ENCODE measurements at regions not wholly inside any gene's neighbourhood (a gene's known extent, or its start where the extent isn't known, plus 50 kb on each side); places are given as distances from the start of the nearest gene placed in this dataset.

GRCh38 chr5:14048434-14048833, 94.7 kb upstream of the TRIO start:
- POLR2A ChIA-PET, result no interaction called here
- Mint-ChIP-seq H3K27me3 (peaks cover 2% of the 10 kb centered on the region), H3K27ac (no peak overlapping the region), H3K36me3 (no peaks in the 10 kb centered on the region), H3K9me3 (no peaks in the 10 kb centered on the region), H3K4me1 (ENCODE audit: low read depth) (no peaks in the 10 kb centered on the region), H3K4me3 (no peak overlapping the region)
- intact Hi-C loops (cut with micrococcal nuclease), result no loop called here
- no peak for DNase-seq
- CTCF ChIA-PET, result no interaction called here

GRCh38 chr5:14041528-14042192, 97.2 kb upstream of the DNAH5 start:
- intact Hi-C loops (cut with micrococcal nuclease), result no loop called here
- no peak overlapping the region for H3K4me3 Mint-ChIP-seq
- no peaks in the 10 kb centered on the region for H3K36me3 Mint-ChIP-seq
- H3K27ac Mint-ChIP-seq, result no peak overlapping the region
- ChIA-PET CTCF (no interaction called here), POLR2A (no interaction called here)
- peaks cover 1% of the 10 kb centered on the region for H3K27me3 Mint-ChIP-seq
- H3K9me3 Mint-ChIP-seq, result no peaks in the 10 kb centered on the region
- DNase-seq, result no peak
- H3K4me1 Mint-ChIP-seq (ENCODE audit: low read depth), result no peaks in the 10 kb centered on the region

- Mint-ChIP-seq H3K27ac (no peak overlapping the region), H3K4me3 (no peak overlapping the region), H3K36me3 (no peaks in the 10 kb centered on the region), H3K9me3 (no peaks in the 10 kb centered on the region), H3K4me1 (ENCODE audit: low read depth) (peaks cover 2% of the 10 kb centered on the region), H3K27me3 (peaks cover 1% of the 10 kb centered on the region)
- CTCF ChIA-PET, result no interaction called here
- DNase-seq, result no peak
- POLR2A ChIA-PET, result no interaction called here
- intact Hi-C loops (cut with micrococcal nuclease), result no loop called here
These were observed 96.1 kb upstream of the DNAH5 start for GRCh38 chr5:14040542-14040941.

GRCh38 chr5:14039576-14039975, 95.1 kb upstream of the DNAH5 start:
- intact Hi-C loops (cut with micrococcal nuclease), result no loop called here
- H3K9me3 Mint-ChIP-seq, result no peaks in the 10 kb centered on the region

GRCh38 chr5:14039063-14039462, 94.6 kb upstream of the DNAH5 start:
- POLR2A ChIA-PET, result no interaction called here
- no peaks in the 10 kb centered on the region for H3K9me3 Mint-ChIP-seq
- no peak for DNase-seq
- H3K36me3 Mint-ChIP-seq, result no peaks in the 10 kb centered on the region
- H3K27ac Mint-ChIP-seq, result no peak overlapping the region
- CTCF ChIA-PET, result no interaction called here
- H3K4me1 Mint-ChIP-seq (ENCODE audit: low read depth), result peaks cover 2% of the 10 kb centered on the region
- no peak overlapping the region for H3K4me3 Mint-ChIP-seq
- intact Hi-C loops (cut with micrococcal nuclease), result no loop called here
- H3K27me3 Mint-ChIP-seq, result peaks cover 1% of the 10 kb centered on the region

More at GRCh38 chr5:14039576-14039975, 95.1 kb upstream of the DNAH5 start:
- ChIA-PET POLR2A (no interaction called here), CTCF (no interaction called here)
- no peak for DNase-seq
- Mint-ChIP-seq H3K4me3 (no peak overlapping the region), H3K4me1 (ENCODE audit: low read depth) (peaks cover 2% of the 10 kb centered on the region), H3K27ac (no peak overlapping the region), H3K36me3 (no peaks in the 10 kb centered on the region), H3K27me3 (peaks cover 1% of the 10 kb centered on the region)

- ChIA-PET CTCF (interaction anchor here (0.7 kb wide), 1 partner anchor 108 kb away, joined by 3 read pairs; no protein-coding TSS in a partner anchor), POLR2A (no interaction called here)
- peaks cover 2% of the 10 kb centered on the region for H3K4me1 Mint-ChIP-seq (ENCODE audit: low read depth)
- H3K9me3 Mint-ChIP-seq, result no peaks in the 10 kb centered on the region
- H3K27ac Mint-ChIP-seq, result no peak overlapping the region
- no peak for DNase-seq
- no peaks in the 10 kb centered on the region for H3K36me3 Mint-ChIP-seq
- intact Hi-C loops (cut with micrococcal nuclease), result no loop called here
- H3K4me3 Mint-ChIP-seq, result no peak overlapping the region
- peaks cover 1% of the 10 kb centered on the region for H3K27me3 Mint-ChIP-seq
These were observed 94.0 kb upstream of the DNAH5 start for GRCh38 chr5:14038341-14038959.

GRCh38 chr5:14036947-14037346, 92.5 kb upstream of the DNAH5 start:
- peaks cover 1% of the 10 kb centered on the region for H3K27me3 Mint-ChIP-seq
- ChIA-PET CTCF (no interaction called here), POLR2A (no interaction called here)
- H3K9me3 Mint-ChIP-seq, result no peaks in the 10 kb centered on the region
- H3K27ac Mint-ChIP-seq, result no peak overlapping the region
- H3K36me3 Mint-ChIP-seq, result no peaks in the 10 kb centered on the region
- peaks cover 2% of the 10 kb centered on the region for H3K4me1 Mint-ChIP-seq (ENCODE audit: low read depth)
- no peak for DNase-seq
- H3K4me3 Mint-ChIP-seq, result no peak overlapping the region
- intact Hi-C loops (cut with micrococcal nuclease), result no loop called here

GRCh38 chr5:14036514-14036913, 92.0 kb upstream of the DNAH5 start:
- DNase-seq, result no peak
- Mint-ChIP-seq H3K9me3 (no peaks in the 10 kb centered on the region), H3K27ac (no peak overlapping the region), H3K36me3 (no peaks in the 10 kb centered on the region), H3K4me1 (ENCODE audit: low read depth) (peaks cover 2% of the 10 kb centered on the region), H3K27me3 (peaks cover 1% of the 10 kb centered on the region), H3K4me3 (no peak overlapping the region)
- ChIA-PET POLR2A (no interaction called here), CTCF (no interaction called here)
- intact Hi-C loops (cut with micrococcal nuclease), result no loop called here

GRCh38 chr5:14035859-14036503, 91.5 kb upstream of the DNAH5 start:
- Mint-ChIP-seq H3K27me3 (peaks cover 1% of the 10 kb centered on the region), H3K4me3 (no peak overlapping the region), H3K36me3 (no peaks in the 10 kb centered on the region), H3K4me1 (ENCODE audit: low read depth) (peaks cover 2% of the 10 kb centered on the region), H3K27ac (no peak overlapping the region), H3K9me3 (no peaks in the 10 kb centered on the region)
- ChIA-PET POLR2A (no interaction called here), CTCF (no interaction called here)
- intact Hi-C loops (cut with micrococcal nuclease), result no loop called here
- DNase-seq, result no peak

GRCh38 chr5:14034963-14035362, 90.5 kb upstream of the DNAH5 start:
- DNase-seq, result no peak
- H3K4me1 Mint-ChIP-seq (ENCODE audit: low read depth), result peaks cover 2% of the 10 kb centered on the region
- no peak overlapping the region for H3K27ac Mint-ChIP-seq
- intact Hi-C loops (cut with micrococcal nuclease), result no loop called here
- no peak overlapping the region for H3K4me3 Mint-ChIP-seq
- peaks cover 1% of the 10 kb centered on the region for H3K27me3 Mint-ChIP-seq
- H3K9me3 Mint-ChIP-seq, result no peaks in the 10 kb centered on the region
- POLR2A ChIA-PET, result no interaction called here
- CTCF ChIA-PET, result no interaction called here
- no peaks in the 10 kb centered on the region for H3K36me3 Mint-ChIP-seq

- H3K27ac Mint-ChIP-seq, result no peak overlapping the region
- POLR2A ChIA-PET, result no interaction called here
- no peak overlapping the region for H3K4me3 Mint-ChIP-seq
- no peaks in the 10 kb centered on the region for H3K9me3 Mint-ChIP-seq
- H3K36me3 Mint-ChIP-seq, result no peaks in the 10 kb centered on the region
- DNase-seq, result no peak
- intact Hi-C loops (cut with micrococcal nuclease), result no loop called here
- CTCF ChIA-PET, result no interaction called here
- H3K27me3 Mint-ChIP-seq, result no peaks in the 10 kb centered on the region
- H3K4me1 Mint-ChIP-seq (ENCODE audit: low read depth), result peaks cover 2% of the 10 kb centered on the region
These were observed 88.4 kb upstream of the DNAH5 start for GRCh38 chr5:14032918-14033317.

- H3K27ac Mint-ChIP-seq, result no peak overlapping the region
- H3K4me1 Mint-ChIP-seq (ENCODE audit: low read depth), result no peaks in the 10 kb centered on the region
- H3K4me3 Mint-ChIP-seq, result no peak overlapping the region
- ChIA-PET POLR2A (no interaction called here), CTCF (no interaction called here)
- DNase-seq, result no peak
- no peaks in the 10 kb centered on the region for H3K36me3 Mint-ChIP-seq
- no peaks in the 10 kb centered on the region for H3K9me3 Mint-ChIP-seq
- intact Hi-C loops (cut with micrococcal nuclease), result no loop called here
- H3K27me3 Mint-ChIP-seq, result no peaks in the 10 kb centered on the region
These were observed 84.6 kb upstream of the DNAH5 start for GRCh38 chr5:14028938-14029584.

GRCh38 chr5:14028188-14028587, 83.7 kb upstream of the DNAH5 start:
- no peak overlapping the region for H3K27ac Mint-ChIP-seq

More at GRCh38 chr5:14028188-14028587, 83.7 kb upstream of the DNAH5 start:
- POLR2A ChIA-PET, result no interaction called here
- no peaks in the 10 kb centered on the region for H3K4me1 Mint-ChIP-seq (ENCODE audit: low read depth)
- no peaks in the 10 kb centered on the region for H3K27me3 Mint-ChIP-seq
- no peak overlapping the region for H3K4me3 Mint-ChIP-seq
- no peaks in the 10 kb centered on the region for H3K36me3 Mint-ChIP-seq
- no peaks in the 10 kb centered on the region for H3K9me3 Mint-ChIP-seq
- CTCF ChIA-PET, result no interaction called here
- intact Hi-C loops (cut with micrococcal nuclease), result no loop called here
- no peak for DNase-seq
